ENCODE measurements at regions not wholly inside any gene's neighbourhood (a gene's known extent, or its start where the extent isn't known, plus 50 kb on each side); places are given as distances from the start of the nearest gene placed in this dataset.

GRCh38 chr6:155687645-155688044, 232.0 kb upstream of the NOX3 start:
- ATAC-seq: no peak

GRCh38 chr6:155684416-155685196, 229.0 kb upstream of the NOX3 start:
- H3K27ac Mint-ChIP-seq: no peak overlapping the region

More at GRCh38 chr6:155687645-155688044, 232.0 kb upstream of the NOX3 start:
- no peaks in the 10 kb centered on the region for H3K9me3 ChIP-seq (ENCODE audit: control insufficient read depth in 2 of 3, low read length in 3 of 3)
- no peaks in the 10 kb centered on the region for H3K36me3 ChIP-seq (ENCODE audit: control insufficient read depth in 2 of 3, insufficient read depth in 3 of 3, low read length in 3 of 3)
- Mint-ChIP-seq H3K27ac (no peak overlapping the region), H3K36me3 (no peaks in the 10 kb centered on the region), H3K9me3 (no peaks in the 10 kb centered on the region), H3K27me3 (no peaks in the 10 kb centered on the region), H3K4me1 (peaks cover 0 to 4% (median 0%) of the 10 kb centered on the region in 7 donors), H3K4me3 (no peak overlapping the region)
- POLR2A ChIA-PET: no interaction called here
- CTCF ChIA-PET: no interaction called here
- intact Hi-C loops (cut with micrococcal nuclease): no loop called here
- H3K4me3 ChIP-seq (ENCODE audit: low read length): no peak overlapping the region
- H3K27me3 ChIP-seq (ENCODE audit: control insufficient read depth in 2 of 2, insufficient read depth in 2 of 2, low read length in 2 of 2): no peaks in the 10 kb centered on the region
- no peak overlapping the region for H3K27ac ChIP-seq (ENCODE audit: low read depth, low read length)
- DNase-seq: no peak
- no peaks in the 10 kb centered on the region for H3K4me1 ChIP-seq (ENCODE audit: control insufficient read depth in 2 of 2, insufficient read depth in 2 of 2, low read length in 2 of 2)

GRCh38 chr6:155678361-155678760, 222.7 kb upstream of the NOX3 start:
- Histone ChIP-seq H3K4me1 (ENCODE audit: control insufficient read depth in 2 of 2, insufficient read depth in 2 of 2, low read length in 2 of 2) (no peaks in the 10 kb centered on the region), H3K36me3 (ENCODE audit: control insufficient read depth in 2 of 3, insufficient read depth in 3 of 3, low read length in 3 of 3) (no peaks in the 10 kb centered on the region), H3K9me3 (ENCODE audit: control insufficient read depth in 2 of 3, low read length in 3 of 3) (no peaks in the 10 kb centered on the region), H3K4me3 (ENCODE audit: low read length) (no peak overlapping the region), H3K27me3 (ENCODE audit: control insufficient read depth in 2 of 2, insufficient read depth in 2 of 2, low read length in 2 of 2) (no peaks in the 10 kb centered on the region), H3K27ac (ENCODE audit: low read depth, low read length) (no peak overlapping the region)
- Mint-ChIP-seq H3K4me3 (no peak overlapping the region), H3K27me3 (peaks cover 0 to 9% (median 2%) of the 10 kb centered on the region in 5 donors), H3K27ac (no peak overlapping the region), H3K4me1 (no peaks in the 10 kb centered on the region), H3K36me3 (no peaks in the 10 kb centered on the region), H3K9me3 (peaks cover 0 to 3% (median 0%) of the 10 kb centered on the region in 11 donors)
- no peak for DNase-seq
- POLR2A ChIA-PET: no interaction called here
- CTCF ChIA-PET: no interaction called here
- ATAC-seq: no peak
- intact Hi-C loops (cut with micrococcal nuclease): no loop called here

More at GRCh38 chr6:155684416-155685196, 229.0 kb upstream of the NOX3 start:
- no peaks in the 10 kb centered on the region for H3K9me3 Mint-ChIP-seq
- peaks cover 0 to 4% (median 0%) of the 10 kb centered on the region in 7 donors for H3K4me1 Mint-ChIP-seq
- H3K27me3 ChIP-seq (ENCODE audit: control insufficient read depth in 2 of 2, insufficient read depth in 2 of 2, low read length in 2 of 2): no peaks in the 10 kb centered on the region
- intact Hi-C loops (cut with micrococcal nuclease): no loop called here
- no peaks in the 10 kb centered on the region for H3K27me3 Mint-ChIP-seq
- no peak for ATAC-seq
- no peaks in the 10 kb centered on the region for H3K9me3 ChIP-seq (ENCODE audit: control insufficient read depth in 2 of 3, low read length in 3 of 3)
- H3K27ac ChIP-seq (ENCODE audit: low read depth, low read length): no peak overlapping the region
- no peak overlapping the region for H3K4me3 Mint-ChIP-seq
- H3K4me3 ChIP-seq (ENCODE audit: low read length): no peak overlapping the region
- CTCF ChIA-PET: no interaction called here
- no peak for DNase-seq
- H3K36me3 Mint-ChIP-seq: no peaks in the 10 kb centered on the region
- no peaks in the 10 kb centered on the region for H3K36me3 ChIP-seq (ENCODE audit: control insufficient read depth in 2 of 3, insufficient read depth in 3 of 3, low read length in 3 of 3)
- no peaks in the 10 kb centered on the region for H3K4me1 ChIP-seq (ENCODE audit: control insufficient read depth in 2 of 2, insufficient read depth in 2 of 2, low read length in 2 of 2)
- POLR2A ChIA-PET: interaction anchor here (0.6 kb wide), 1 partner anchor 84 kb away, joined by 6 read pairs; no protein-coding TSS in a partner anchor

- Histone ChIP-seq H3K4me1 (ENCODE audit: control insufficient read depth in 2 of 2, insufficient read depth in 2 of 2, low read length in 2 of 2) (no peaks in the 10 kb centered on the region), H3K27me3 (ENCODE audit: control insufficient read depth in 2 of 2, insufficient read depth in 2 of 2, low read length in 2 of 2) (no peaks in the 10 kb centered on the region), H3K36me3 (ENCODE audit: control insufficient read depth in 2 of 3, insufficient read depth in 3 of 3, low read length in 3 of 3) (no peaks in the 10 kb centered on the region), H3K4me3 (ENCODE audit: low read length) (no peak overlapping the region), H3K9me3 (ENCODE audit: control insufficient read depth in 2 of 3, low read length in 3 of 3) (no peaks in the 10 kb centered on the region), H3K27ac (ENCODE audit: low read depth, low read length) (no peak overlapping the region)
- ChIA-PET CTCF (no interaction called here), POLR2A (no interaction called here)
- Mint-ChIP-seq H3K27me3 (peaks cover 0 to 13% (median 4%) of the 10 kb centered on the region in 5 donors), H3K4me1 (no peaks in the 10 kb centered on the region), H3K4me3 (no peak overlapping the region), H3K27ac (no peak overlapping the region), H3K36me3 (no peaks in the 10 kb centered on the region), H3K9me3 (peaks cover 0 to 3% (median 0%) of the 10 kb centered on the region in 11 donors)
- intact Hi-C loops (cut with micrococcal nuclease): no loop called here
- no peak for DNase-seq
- no peak for ATAC-seq
Observed at GRCh38 chr6:155676346-155676745, 220.7 kb upstream of the NOX3 start.

GRCh38 chr6:155670655-155671054, 215.0 kb upstream of the NOX3 start:
- H3K36me3 ChIP-seq (ENCODE audit: control insufficient read depth in 2 of 3, insufficient read depth in 3 of 3, low read length in 3 of 3): no peaks in the 10 kb centered on the region
- DNase-seq (no peak), ATAC-seq (no peak)
- Mint-ChIP-seq H3K4me3 (no peak overlapping the region), H3K27ac (no peak overlapping the region), H3K4me1 (no peaks in the 10 kb centered on the region), H3K9me3 (peaks cover 0 to 6% (median 0%) of the 10 kb centered on the region in 11 donors), H3K36me3 (peaks cover 0 to 4% (median 0%) of the 10 kb centered on the region in 5 donors), H3K27me3 (peaks cover 0 to 39% (median 0%) of the 10 kb centered on the region in 5 donors)
- ChIA-PET POLR2A (no interaction called here), CTCF (no interaction called here)
- intact Hi-C loops (cut with micrococcal nuclease): no loop called here
- H3K4me3 ChIP-seq (ENCODE audit: low read length): no peak overlapping the region
- no peaks in the 10 kb centered on the region for H3K4me1 ChIP-seq (ENCODE audit: control insufficient read depth in 2 of 2, insufficient read depth in 2 of 2, low read length in 2 of 2)
- no peak overlapping the region for H3K27ac ChIP-seq (ENCODE audit: low read depth, low read length)
- H3K27me3 ChIP-seq (ENCODE audit: control insufficient read depth in 2 of 2, insufficient read depth in 2 of 2, low read length in 2 of 2): no peaks in the 10 kb centered on the region
- H3K9me3 ChIP-seq (ENCODE audit: control insufficient read depth in 2 of 3, low read length in 3 of 3): no peaks in the 10 kb centered on the region

- intact Hi-C loops (cut with micrococcal nuclease): no loop called here
- peaks cover 0 to 8% (median 2%) of the 10 kb centered on the region in 11 donors for H3K9me3 Mint-ChIP-seq
- no peaks in the 10 kb centered on the region for H3K36me3 Mint-ChIP-seq
Observed at GRCh38 chr6:155660251-155660977, 204.8 kb upstream of the NOX3 start.

More at GRCh38 chr6:155660251-155660977, 204.8 kb upstream of the NOX3 start:
- Mint-ChIP-seq H3K27me3 (peaks cover 0 to 27% (median 15%) of the 10 kb centered on the region in 5 donors), H3K4me1 (no peaks in the 10 kb centered on the region), H3K4me3 (no peak overlapping the region), H3K27ac (no peak overlapping the region)
- H3K27me3 ChIP-seq (ENCODE audit: control insufficient read depth in 2 of 2, insufficient read depth in 2 of 2, low read length in 2 of 2): no peaks in the 10 kb centered on the region
- H3K36me3 ChIP-seq (ENCODE audit: control insufficient read depth in 2 of 3, insufficient read depth in 3 of 3, low read length in 3 of 3): no peaks in the 10 kb centered on the region
- no peak overlapping the region for H3K27ac ChIP-seq (ENCODE audit: low read depth, low read length)
- no peaks in the 10 kb centered on the region for H3K4me1 ChIP-seq (ENCODE audit: control insufficient read depth in 2 of 2, insufficient read depth in 2 of 2, low read length in 2 of 2)
- POLR2A ChIA-PET: no interaction called here
- ATAC-seq (no peak), DNase-seq (no peak)
- H3K4me3 ChIP-seq (ENCODE audit: low read length): no peak overlapping the region
- CTCF ChIA-PET: no interaction called here
- H3K9me3 ChIP-seq (ENCODE audit: control insufficient read depth in 2 of 3, low read length in 3 of 3): no peaks in the 10 kb centered on the region

Data from naive thymus-derived CD4-positive, alpha-beta T cell (primary cell).